NCI-H2196 (cell line): ENCODE measurements at regions not wholly inside any gene's neighbourhood (a gene's known extent, or its start where the extent isn't known, plus 50 kb on each side); places are given as distances from the start of the nearest gene placed in this dataset.
"Not testable (repeated sequence)": the region's sequence is repeated elsewhere in the genome, so short reads cannot be mapped to it uniquely, and the experiment has no call there.

ENCODE experiments used
- DNase-seq: peaks from one replicate; lab custom pipeline; 2025; ENCODE audit not compliant: unreplicated experiment; lab: John Stamatoyannopoulos, UW

DNA sequence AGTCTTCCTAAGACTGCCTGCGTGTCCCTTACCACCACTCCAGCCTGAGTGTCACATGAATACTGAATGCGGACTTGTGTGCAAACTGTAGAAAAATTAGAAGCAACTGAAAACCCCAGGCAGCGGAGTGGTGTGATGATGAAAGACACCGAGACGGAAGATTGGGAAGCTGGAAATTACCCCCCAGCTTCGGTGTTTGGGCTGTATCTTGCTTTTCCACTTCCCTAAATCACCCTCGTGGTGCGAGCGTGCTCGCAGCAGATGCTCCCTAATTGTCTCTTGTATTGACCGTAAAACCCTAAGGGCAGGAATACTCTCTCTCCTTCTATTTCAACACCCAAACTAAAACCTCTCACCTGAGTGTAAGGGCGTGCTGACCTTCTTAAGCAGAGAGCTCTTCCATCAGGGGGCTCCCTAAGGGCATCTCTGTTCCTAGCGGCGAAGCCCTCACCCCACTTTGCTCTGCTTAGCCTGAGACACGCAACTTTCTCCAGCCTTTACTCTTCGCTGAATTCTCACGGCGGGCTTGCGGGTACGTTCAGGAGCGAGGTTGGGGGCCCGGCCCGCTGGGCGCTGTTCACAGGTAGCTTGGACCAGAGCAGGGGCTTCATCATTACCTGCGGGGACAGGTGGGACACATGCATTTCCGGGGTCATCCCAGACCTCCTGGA lies 62.4 kb downstream of the CRYBB2 start:
- DNase-seq, result no peak

DNA sequence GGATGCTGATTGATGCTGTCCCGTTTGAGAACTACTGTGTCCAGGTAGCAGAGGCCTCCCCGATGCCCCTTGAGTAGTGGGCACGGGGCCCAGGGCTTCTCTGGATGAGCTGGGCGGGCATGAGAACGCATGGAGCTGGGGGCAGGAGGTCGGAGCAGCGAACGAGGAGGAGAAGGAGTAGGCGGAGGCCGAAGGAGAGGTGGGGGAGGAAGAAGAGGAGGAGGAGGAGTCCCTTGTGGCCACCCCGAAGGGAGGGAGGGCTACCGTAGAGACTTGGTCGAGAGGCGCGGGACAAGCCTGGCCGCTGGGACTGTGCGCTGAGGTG lies 62.9 kb downstream of the CRYBB2 start:
- no peak for DNase-seq

DNA sequence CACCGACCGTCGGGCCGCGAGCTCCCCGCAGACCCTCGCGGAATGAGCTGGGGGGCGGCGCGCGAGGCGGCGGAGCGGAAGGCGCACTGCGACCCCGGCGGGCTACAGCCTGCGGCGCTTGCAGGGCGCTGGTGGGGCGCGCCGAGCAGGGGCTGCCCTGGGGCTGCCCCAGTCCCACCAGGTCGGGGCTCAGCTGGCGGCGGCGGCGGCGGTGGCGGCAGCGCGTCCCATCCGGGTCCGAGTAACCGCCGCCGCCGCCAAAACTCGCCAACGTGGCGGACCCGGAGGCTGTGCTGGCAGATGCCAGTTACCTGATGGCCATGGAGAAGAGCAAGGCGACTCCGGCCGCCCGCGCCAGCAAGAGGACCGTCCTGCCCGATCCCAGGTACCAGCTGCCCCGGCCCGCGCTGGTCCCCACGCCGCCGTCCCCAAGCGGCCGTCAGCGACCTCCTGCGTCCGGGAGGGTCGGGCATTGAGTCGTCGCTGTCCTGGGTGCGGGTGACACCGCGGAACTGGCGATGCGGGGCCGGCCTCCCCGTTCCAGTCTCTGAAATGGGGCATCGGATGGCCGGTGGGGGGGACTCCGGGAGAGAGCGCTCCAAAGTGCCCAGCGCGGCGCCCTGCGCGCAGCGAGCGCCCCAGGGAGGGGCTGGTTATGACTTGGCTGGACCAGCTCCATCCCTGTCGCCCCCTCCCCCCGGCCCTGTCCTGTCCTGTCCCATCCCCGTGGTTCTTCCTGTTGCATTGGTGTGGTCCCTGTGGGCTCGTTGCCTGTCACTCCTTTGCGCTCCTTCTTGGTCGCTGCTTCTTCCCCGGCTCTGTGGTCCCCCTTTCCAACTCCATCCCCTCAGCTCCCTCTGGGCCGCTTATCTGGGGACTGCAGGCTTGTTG lies 63.5 kb downstream of the CRYBB2 start:
- no peak for DNase-seq

DNA sequence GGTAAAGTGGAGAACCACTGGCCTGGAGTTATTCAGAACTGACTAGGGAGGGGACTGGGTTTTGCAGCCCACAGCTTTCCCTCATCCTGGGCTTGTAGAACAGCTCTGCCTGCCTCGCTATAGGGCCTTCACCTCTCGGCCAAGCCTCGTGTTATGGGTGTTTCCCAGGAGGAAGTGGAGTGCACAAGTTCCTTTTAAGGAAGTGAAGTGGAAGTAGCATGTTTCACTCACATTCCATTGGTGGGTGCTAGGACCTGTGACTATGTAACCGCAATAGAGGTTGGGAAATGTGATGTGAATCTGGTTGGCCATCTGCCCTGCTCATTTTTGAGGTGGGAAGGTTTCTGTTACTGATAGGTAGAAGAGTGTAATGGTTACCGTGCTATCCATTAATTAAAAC lies 69.0 kb downstream of the CRYBB2 start:
- DNase-seq, result not testable (repeated sequence)

DNA sequence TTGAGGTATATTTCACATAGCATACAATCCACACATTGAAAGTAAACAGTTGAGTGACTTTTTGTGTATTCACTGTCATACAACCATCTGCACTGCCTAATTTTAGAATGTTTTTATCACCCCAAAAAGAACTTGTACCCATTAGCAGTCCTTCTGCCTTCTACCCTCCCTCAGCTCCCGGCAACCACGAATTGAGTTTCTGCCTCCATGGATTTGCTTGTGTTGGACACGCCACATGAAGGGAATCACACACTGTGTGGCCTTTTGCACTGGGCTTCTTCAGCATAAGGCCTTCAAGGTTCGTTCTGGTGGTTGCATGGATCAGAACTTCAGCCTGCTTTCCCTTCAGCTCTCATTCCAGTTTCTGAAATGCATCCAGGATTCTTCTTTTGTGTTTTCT lies 82.5 kb downstream of the CRYBB2 start:
- DNase-seq, result not testable (repeated sequence)

DNA sequence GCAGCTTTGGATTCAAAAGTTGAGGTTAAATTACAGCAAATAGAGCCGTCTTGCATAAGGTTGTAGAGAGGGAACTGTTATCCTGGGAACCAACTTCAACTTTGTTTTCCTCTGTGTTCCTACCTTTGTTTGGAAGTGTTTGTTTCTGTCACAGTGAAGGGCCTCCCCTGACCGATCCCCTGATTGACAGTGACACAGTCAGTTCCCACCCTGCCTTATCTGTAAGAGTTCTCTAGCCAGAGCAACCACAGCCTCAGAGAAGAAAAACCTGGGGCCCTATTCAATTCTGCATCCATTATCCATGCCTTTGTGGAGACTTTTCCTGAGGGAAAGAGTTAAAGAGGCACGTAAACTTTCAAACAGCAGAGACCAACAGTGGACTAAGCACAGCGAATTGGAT lies 90.1 kb downstream of the CRYBB2 start:
- not testable (repeated sequence) for DNase-seq

DNA sequence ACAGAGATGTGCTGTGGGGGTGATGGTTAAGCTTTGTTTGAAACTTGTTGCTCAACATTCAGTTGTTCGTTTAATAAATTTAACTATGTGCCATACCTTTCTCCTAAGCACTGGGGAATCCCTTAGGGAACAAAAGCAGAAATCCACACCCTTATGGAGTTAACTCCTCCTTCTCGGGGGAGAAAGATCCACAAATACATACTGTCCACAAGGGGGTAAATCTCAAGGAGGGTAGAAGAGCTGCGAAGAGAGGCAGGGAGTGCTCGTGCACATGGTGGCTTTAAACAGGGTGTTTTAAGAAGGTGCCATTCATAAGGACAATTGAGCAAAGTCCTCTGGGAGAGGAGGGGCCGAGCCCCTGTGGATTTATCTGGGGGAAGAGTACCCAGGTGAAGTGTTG lies 92.5 kb downstream of the CRYBB2 start:
- DNase-seq, result not testable (repeated sequence)

DNA sequence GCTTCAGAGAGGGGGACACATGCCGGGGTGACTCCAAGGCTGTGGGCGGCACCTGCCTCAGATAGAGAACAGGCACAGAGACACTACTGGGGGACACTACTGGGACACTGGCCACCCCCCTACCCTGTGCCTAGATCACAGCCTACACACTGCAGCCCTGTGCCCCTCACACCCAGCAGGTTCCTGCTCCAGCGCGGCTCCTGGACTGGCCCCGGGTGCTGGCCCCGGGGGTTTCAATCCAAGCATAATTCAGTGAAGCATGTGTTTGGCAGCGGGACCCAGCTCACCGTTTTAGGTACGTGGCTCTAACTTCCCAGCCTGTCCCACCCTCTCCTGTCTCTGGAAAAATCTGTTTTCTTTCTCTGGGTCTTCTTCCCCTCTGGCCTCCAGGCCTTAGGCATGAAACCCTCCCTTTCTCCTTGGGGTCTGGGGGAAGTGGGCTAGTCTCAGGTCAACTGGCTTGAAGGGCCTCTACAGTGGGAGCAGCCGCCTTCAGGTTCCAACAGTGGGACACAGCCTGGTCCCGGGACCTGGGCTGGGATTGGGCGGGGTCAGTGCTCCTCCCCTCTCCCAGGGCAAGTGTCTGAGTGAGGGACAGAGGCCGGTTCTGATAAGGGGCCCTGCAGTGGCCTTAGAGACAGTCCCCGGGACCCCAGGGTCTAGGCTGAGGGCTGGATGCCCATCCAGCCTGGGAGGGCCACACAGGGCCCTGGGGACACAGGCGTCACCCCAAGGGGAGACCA lies 98.8 kb downstream of the CRYBB2 start:
- DNase-seq, result no peak

DNA sequence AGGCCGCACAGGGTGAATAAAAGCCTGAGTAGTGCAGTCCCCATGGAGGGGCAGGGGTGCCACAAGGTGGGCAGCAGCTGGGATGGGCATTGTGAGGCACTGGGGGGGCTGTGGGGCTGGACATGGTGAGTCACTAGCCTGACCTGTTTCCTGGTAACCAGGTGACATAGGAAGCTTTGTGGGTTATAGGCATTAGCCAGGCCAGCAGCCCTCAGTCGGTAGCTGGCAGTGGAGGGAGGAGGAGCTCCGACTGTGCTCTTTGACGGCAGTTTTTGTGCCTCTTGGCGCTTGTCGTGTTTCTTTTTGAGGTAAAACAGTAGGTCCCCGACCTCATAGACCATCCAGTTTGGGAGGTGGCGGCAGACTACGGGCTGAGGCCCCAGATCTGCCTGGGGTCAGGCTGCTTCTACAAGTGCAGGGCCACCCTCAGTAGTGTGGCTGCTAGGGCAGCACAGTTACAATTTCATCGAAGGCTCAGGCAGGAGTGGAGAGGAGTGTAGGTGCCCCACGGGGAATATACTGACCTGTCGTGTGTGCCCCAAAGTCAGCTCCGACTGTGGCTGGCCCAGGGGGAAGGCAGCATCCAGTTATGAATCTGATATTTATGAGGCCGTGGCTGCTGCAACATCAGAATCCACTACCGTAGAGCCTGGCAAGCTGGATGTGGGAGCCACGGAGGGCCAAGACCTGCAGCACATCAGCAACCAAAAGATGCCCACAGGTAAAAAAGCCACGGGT lies 107.7 kb downstream of the CRYBB2 start:
- DNase-seq, result no peak

DNA sequence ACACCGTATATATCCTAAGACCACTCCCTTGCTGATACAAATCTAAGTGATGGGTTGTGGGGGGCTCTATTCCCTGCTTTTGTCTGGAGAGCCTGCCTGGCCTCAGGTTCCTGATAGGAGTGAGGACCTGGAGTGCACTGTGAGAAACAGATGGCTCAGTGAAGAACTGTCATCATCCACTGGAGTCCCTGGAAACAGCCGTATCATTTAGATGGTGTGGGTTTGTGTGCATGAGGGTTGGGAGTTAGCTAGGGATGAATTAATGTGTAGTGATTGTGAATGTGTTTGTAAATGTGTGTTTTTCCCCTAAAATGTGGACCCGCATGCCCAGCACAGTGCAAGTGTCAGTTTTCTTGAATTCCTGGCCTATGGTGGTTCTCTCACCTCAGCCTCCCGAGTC lies 111.6 kb downstream of the CRYBB2 start:
- DNase-seq, result no peak

DNA sequence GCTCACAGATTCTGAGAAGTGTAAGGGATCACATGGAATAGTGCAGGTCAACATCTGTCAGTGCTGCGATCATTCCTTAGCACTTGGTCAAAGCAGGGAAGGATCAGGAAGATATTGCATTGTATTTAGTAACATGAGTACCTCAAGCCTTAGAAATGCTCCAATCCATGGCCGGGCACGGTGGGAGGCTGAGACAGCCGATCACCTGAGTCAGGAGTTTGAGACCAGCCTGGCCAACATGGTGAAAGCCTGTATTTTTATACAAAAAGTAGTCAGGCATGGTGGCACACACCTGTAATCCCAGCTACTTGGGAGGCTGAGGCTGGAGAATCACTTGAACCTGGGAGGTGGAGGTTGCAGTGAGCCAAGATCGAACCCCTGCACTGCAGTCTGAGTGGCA lies 112.5 kb downstream of the CRYBB2 start:
- DNase-seq, result not testable (repeated sequence)

DNA sequence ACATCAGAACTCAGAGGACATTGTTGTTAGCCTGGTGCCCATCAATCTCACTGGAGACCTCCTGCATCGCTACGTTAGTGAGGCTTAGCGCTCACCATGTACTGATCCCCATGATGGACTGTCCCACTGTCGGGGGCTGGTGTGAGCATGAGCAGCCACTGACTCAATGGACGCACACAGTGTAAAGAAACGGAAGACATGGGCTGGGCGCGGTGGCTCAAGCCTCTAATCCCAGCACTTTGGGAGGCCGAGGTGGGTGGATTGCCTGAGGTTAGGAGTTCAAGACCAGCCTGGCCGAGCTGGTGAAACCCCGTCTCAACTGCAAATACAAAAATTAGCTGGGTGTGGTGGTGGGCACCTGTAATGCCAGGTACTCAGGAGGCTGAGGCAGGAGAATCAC lies 112.9 kb downstream of the CRYBB2 start:
- no peak for DNase-seq

DNA sequence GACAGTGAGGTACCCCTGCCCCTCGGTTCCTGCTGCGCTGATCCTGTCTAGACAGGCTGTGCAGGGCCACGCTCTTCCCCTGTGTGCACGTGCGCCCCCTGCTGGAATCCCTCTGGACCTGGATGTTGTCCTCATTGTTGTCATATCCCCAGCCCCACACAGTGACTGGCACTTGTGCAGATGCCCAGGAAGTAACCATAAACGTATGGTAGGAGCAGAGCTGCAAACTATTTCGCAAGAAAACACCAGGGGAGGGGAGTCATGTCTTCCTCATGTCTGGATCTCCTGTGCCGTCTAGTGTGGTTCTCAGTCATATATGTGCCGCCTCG lies 114.7 kb downstream of the CRYBB2 start:
- DNase-seq, result no peak

DNA sequence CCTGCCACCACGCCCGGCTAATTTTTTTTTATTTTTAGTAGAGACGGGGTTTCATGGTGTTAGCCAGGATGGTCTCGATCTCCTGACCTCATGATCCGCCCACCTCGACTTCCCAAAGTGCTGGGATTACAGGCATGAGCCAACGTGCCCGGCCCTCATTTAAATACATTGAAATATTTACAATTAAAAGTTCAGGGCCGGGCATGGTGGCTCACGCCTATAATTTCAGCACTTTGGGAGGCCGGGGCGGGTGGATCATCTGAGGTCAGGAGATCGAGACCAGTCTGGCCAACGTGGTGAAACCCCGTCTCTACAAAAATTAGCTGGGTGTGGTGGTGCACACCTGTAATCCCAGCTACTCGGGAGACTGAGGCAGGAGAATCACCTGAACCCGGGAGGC lies 115.2 kb downstream of the CRYBB2 start:
- not testable (repeated sequence) for DNase-seq

DNA sequence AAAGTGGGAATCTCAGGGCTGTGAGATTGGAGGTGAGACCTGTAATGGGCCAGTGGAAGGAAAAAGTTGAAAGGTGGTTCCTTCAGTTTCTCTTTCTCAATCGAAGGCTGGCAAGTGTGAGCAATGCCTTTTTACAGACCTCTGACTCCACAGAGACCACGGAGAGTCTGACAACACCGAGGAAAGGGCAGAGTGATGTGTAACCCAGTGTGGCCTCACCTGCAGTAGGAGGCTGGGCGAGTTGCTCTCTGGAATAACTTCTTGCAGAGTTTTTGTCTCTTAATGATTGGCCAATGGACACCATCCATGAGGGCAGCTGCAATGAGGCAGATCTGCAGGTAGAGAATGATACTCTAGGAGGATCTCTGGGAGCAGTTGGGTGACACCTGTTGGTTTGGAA lies 115.8 kb downstream of the CRYBB2 start:
- not testable (repeated sequence) for DNase-seq

DNA sequence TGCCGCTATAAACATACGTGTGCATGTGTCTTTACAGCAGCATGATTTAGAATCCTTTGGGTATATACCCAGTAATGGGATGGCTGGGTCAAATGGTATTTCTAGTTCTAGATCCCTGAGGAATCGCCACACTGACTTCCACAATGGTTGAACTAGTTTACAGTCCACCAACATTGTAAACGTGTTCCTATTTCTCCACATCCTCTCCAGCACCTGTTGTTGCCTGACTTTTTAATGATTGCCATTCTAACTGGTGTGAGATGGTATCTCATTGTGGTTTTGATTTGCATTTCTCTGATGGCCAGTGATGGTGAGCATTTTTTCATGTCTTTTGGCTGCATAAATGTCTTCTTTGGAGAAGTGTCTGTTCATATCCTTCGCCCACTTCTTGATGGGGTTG lies 121.1 kb downstream of the CRYBB2 start:
- DNase-seq, result not testable (repeated sequence)

DNA sequence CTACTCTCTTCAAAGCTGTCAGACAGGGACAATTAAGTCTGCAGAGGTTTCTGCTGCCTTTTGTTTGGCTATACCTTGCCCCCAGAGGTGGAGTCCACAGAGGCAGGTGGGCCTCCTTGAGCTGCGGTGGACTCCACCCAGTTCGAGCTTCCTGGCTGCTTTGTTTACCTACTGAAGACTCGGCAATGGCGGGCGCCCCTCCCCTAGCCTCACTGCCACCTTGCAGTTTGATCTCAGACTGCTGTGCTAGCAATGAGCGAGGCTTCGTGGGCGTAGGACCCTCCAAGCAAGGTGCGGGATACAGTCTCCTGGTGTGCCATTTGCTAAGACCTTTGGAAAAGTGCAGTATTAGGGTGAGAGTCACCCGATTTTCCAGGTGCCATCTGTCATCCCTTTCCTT lies 124.9 kb downstream of the CRYBB2 start:
- DNase-seq, result not testable (repeated sequence)

DNA sequence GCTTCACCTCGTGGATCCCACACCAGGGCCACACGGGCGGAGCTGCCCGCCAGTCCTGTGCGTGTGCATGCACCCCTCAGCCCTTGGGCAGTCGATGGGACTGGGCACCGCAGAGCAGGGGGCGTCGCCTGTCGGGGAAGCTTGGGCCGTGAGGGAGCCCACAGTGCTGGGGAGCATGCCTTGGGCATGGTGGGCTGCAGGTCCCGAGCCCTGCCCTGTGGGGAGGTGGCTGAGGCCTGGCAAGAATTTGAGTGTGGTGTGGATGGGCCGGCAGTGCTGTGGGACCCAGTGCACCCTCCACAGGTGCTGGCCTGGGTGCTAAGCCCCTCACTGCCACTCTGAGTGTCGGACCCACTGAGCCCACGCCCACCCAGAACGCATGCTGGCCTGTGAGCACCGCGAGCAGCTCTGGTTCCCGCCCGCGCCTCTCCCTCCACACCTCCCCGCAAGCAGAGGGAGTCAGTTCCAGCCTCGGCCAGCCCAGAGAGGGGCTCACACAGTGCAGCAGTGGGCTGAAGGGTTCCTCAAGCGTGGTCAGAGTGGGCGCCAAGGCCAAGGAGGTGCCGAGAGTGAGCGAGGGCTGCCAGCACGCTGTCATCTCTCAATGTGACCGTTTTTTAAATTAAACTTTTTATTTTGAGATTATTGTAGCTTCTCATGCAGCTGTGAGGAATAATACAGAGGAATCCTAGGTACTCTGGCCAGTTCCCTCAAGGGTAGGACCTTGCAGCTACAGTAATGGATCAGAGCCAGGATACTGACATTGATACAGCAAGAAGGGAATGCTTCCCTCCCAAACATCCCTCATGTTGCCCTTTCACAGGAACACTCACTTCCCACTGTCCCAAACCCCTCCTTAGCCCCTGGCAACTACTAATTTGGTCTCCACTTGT lies 127.7 kb downstream of the CRYBB2 start:
- no peak for DNase-seq

DNA sequence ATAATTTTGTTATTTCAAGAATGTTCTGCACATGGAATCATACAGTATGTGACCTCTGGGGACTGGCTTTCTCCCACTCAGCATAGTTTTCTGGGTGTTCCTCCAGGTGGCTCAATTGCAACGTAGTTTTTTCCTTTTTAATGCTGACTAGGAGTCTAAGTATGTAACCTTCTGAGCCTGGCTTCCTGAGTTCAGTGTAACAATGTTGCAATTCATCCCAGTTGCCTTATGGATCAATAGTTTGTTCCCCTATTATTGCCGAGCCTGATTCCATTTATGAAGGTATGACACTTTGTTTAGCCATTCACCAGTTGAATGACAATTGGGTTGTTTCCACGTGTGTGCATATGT lies 128.3 kb downstream of the CRYBB2 start:
- DNase-seq, result no peak

DNA sequence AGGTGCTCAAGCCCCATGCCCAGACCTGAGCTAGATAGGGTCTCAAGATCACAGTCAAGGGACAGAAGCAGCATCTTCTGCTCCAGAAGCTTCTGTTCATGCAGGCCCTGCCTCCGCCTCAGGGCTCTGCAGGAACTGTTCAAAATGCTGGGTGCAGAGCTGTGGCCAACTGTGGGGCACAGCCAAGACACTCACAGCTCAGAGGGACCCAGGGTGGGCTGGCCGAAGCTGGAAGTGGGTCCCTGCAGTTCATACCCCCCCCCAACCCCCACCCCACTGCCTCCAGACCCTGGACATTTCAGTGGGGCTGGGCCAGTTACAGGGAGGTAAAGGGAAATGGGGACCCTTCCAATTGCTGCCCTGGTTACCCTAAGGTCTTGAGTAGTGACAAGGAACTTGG lies 129.0 kb downstream of the CRYBB2 start:
- no peak for DNase-seq
